ENCODE measurements at regions not wholly inside any gene's neighbourhood (a gene's known extent, or its start where the extent isn't known, plus 50 kb on each side); places are given as distances from the start of the nearest gene placed in this dataset.

- no peaks in the 10 kb centered on the region for H3K9me3 ChIP-seq (ENCODE audit: low read depth, low read length)
- no peaks in the 10 kb centered on the region for H3K36me3 ChIP-seq (ENCODE audit: insufficient read depth, low read length)
- no peak overlapping the region for H2AFZ ChIP-seq (ENCODE audit: low read length)
- no peaks in the 10 kb centered on the region for H3K27me3 ChIP-seq (ENCODE audit: insufficient read depth, low read length)
- no peaks in the 10 kb centered on the region for H3K79me2 ChIP-seq (ENCODE audit: insufficient read depth, low read length)
- H3K4me2 ChIP-seq (ENCODE audit: insufficient read depth, low read length): no peak overlapping the region
- H3K4me3 ChIP-seq (ENCODE audit: insufficient read depth, low read length): no peak overlapping the region
- no peak for DNase-seq (ENCODE audit: insufficient read length, low spot score, missing footprints)
- TF ChIP-seq CTCF (IDR thresholded peaks at IDR 0.05; ENCODE audit: extremely low read depth, low read depth, low read length): no peak
- no peaks in the 10 kb centered on the region for H3K4me1 ChIP-seq (ENCODE audit: insufficient read depth, low read length)
- no peak overlapping the region for H3K27ac ChIP-seq (ENCODE audit: low read depth, low read length)
- no peaks in the 10 kb centered on the region for H4K20me1 ChIP-seq (ENCODE audit: insufficient read depth, low read length)
Observed at GRCh38 chr6:145309842-145310535, 425.3 kb downstream of the EPM2A start.

GRCh38 chr6:145312481-145312880, 422.8 kb downstream of the EPM2A start:
- H3K27ac ChIP-seq (ENCODE audit: low read depth, low read length): no peak overlapping the region
- H3K4me2 ChIP-seq (ENCODE audit: insufficient read depth, low read length): no peak overlapping the region
- no peak overlapping the region for H2AFZ ChIP-seq (ENCODE audit: low read length)
- no peaks in the 10 kb centered on the region for H3K27me3 ChIP-seq (ENCODE audit: insufficient read depth, low read length)
- no peaks in the 10 kb centered on the region for H3K36me3 ChIP-seq (ENCODE audit: insufficient read depth, low read length)
- no peaks in the 10 kb centered on the region for H3K9me3 ChIP-seq (ENCODE audit: low read depth, low read length)
- TF ChIP-seq CTCF (IDR thresholded peaks at IDR 0.05; ENCODE audit: extremely low read depth, low read depth, low read length): no peak
- no peaks in the 10 kb centered on the region for H4K20me1 ChIP-seq (ENCODE audit: insufficient read depth, low read length)
- no peak for DNase-seq (ENCODE audit: insufficient read length, low spot score, missing footprints)
- no peaks in the 10 kb centered on the region for H3K4me1 ChIP-seq (ENCODE audit: insufficient read depth, low read length)
- no peaks in the 10 kb centered on the region for H3K79me2 ChIP-seq (ENCODE audit: insufficient read depth, low read length)
- no peak overlapping the region for H3K4me3 ChIP-seq (ENCODE audit: insufficient read depth, low read length)

GRCh38 chr6:145313041-145313855, 422.1 kb downstream of the EPM2A start:
- no peak for TF ChIP-seq CTCF (IDR thresholded peaks at IDR 0.05; ENCODE audit: extremely low read depth, low read depth, low read length)
- no peaks in the 10 kb centered on the region for H4K20me1 ChIP-seq (ENCODE audit: insufficient read depth, low read length)
- no peak for DNase-seq (ENCODE audit: insufficient read length, low spot score, missing footprints)
- H3K27me3 ChIP-seq (ENCODE audit: insufficient read depth, low read length): no peaks in the 10 kb centered on the region
- H3K4me3 ChIP-seq (ENCODE audit: insufficient read depth, low read length): no peak overlapping the region
- H3K36me3 ChIP-seq (ENCODE audit: insufficient read depth, low read length): no peaks in the 10 kb centered on the region
- no peak overlapping the region for H3K4me2 ChIP-seq (ENCODE audit: insufficient read depth, low read length)
- no peaks in the 10 kb centered on the region for H3K4me1 ChIP-seq (ENCODE audit: insufficient read depth, low read length)
- no peaks in the 10 kb centered on the region for H3K79me2 ChIP-seq (ENCODE audit: insufficient read depth, low read length)
- no peaks in the 10 kb centered on the region for H3K9me3 ChIP-seq (ENCODE audit: low read depth, low read length)
- H2AFZ ChIP-seq (ENCODE audit: low read length): no peak overlapping the region
- H3K27ac ChIP-seq (ENCODE audit: low read depth, low read length): no peak overlapping the region

DNA sequence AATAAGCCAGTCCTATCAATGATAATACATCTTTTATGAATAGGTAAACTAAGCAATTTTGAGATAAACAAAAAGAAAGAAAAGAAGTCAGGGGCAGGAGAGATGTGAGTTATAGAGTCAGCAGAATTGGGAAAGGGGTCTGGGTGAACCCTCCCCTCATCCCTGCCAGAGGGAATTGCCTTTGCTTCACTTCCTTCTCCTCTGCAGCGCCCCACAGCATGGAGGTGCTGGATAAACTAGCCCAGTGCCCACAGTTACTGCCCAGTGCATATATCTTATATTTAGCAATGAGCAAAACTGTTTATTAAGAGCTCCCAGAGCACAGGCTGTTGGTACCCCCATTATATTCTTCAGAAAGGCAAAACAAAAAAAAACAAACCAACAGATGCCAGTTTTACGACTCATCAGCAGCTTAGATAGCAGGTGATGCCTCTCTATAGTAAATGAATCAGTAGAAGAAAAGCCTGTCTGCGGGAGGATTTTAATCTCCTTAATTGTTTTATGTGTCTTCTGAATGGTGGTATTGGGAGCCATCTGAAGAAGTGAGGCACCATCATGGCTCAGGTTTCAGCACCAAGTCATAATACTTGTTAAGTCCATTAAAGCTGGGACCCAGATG, 419.2 kb downstream of the EPM2A start:
- Histone ChIP-seq H2AFZ (ENCODE audit: low read length) (no peak overlapping the region), H3K36me3 (ENCODE audit: insufficient read depth, low read length) (no peaks in the 10 kb centered on the region), H3K4me3 (ENCODE audit: insufficient read depth, low read length) (no peak overlapping the region), H3K27me3 (ENCODE audit: insufficient read depth, low read length) (no peaks in the 10 kb centered on the region), H4K20me1 (ENCODE audit: insufficient read depth, low read length) (no peaks in the 10 kb centered on the region), H3K9me3 (ENCODE audit: low read depth, low read length) (no peaks in the 10 kb centered on the region), H3K79me2 (ENCODE audit: insufficient read depth, low read length) (no peaks in the 10 kb centered on the region), H3K4me2 (ENCODE audit: insufficient read depth, low read length) (no peak overlapping the region), H3K4me1 (ENCODE audit: insufficient read depth, low read length) (no peaks in the 10 kb centered on the region), H3K27ac (ENCODE audit: low read depth, low read length) (no peak overlapping the region)
- no peak for TF ChIP-seq CTCF (IDR thresholded peaks at IDR 0.05; ENCODE audit: extremely low read depth, low read depth, low read length)
- DNase-seq (ENCODE audit: insufficient read length, low spot score, missing footprints): no peak

Data from osteoblast (primary cell).